Hepatocyte (in vitro differentiated cells): ENCODE measurements at regions not wholly inside any gene's neighbourhood (a gene's known extent, or its start where the extent isn't known, plus 50 kb on each side); places are given as distances from the start of the nearest gene placed in this dataset.

Experiments
- CTCF ChIP-seq: fragments of 200-600 bp; sonication (generic); IDR thresholded peaks from 2 replicates; pipeline ENCODE4 v1.5.1; 2016; ENCODE audit warnings: antibody characterized with exemption, mild to moderate bottlenecking; ENCODE audit not compliant: poor library complexity
- EZH2 ChIP-seq: fragments of 200-600 bp; sonication (generic); IDR thresholded peaks from 2 replicates; pipeline ENCODE4 v1.6.1; 2016; ENCODE audit warnings: antibody characterized with exemption, mild to moderate bottlenecking, borderline replicate concordance

- TF ChIP-seq CTCF (no peak), EZH2 (no peak)
Observed at GRCh38 chr11:32213223-32213622, 122.3 kb downstream of the RCN1 start.
